ENCODE measurements at regions not wholly inside any gene's neighbourhood (a gene's known extent, or its start where the extent isn't known, plus 50 kb on each side); places are given as distances from the start of the nearest gene placed in this dataset.

DNA sequence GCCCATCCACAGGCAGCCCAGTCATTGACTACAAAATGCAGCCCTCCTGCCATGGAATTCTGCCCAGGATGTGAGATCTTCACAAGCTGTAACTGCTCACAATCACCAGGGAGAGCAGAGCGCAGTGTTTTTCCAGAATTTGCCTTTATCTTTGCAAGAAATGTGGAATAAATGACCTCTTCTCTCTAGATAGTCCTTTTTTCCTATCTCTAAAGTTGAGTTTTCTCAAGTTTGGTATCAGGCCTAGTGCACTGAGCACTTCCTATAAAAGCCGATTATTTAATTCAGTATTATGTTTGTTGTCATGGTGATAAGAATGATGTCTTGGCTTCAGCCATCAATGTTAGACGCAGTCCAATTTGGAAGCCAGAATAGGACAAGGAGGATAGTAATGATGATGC lies 246.9 kb upstream of the IRF2BP2 start:
- DNase-seq (ENCODE audit: low read depth): no peak
- TF ChIP-seq, protein P1, sequence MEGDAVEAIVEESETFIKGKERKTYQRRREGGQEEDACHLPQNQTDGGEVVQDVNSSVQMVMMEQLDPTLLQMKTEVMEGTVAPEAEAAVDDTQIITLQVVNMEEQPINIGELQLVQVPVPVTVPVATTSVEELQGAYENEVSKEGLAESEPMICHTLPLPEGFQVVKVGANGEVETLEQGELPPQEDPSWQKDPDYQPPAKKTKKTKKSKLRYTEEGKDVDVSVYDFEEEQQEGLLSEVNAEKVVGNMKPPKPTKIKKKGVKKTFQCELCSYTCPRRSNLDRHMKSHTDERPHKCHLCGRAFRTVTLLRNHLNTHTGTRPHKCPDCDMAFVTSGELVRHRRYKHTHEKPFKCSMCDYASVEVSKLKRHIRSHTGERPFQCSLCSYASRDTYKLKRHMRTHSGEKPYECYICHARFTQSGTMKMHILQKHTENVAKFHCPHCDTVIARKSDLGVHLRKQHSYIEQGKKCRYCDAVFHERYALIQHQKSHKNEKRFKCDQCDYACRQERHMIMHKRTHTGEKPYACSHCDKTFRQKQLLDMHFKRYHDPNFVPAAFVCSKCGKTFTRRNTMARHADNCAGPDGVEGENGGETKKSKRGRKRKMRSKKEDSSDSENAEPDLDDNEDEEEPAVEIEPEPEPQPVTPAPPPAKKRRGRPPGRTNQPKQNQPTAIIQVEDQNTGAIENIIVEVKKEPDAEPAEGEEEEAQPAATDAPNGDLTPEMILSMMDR (IDR thresholded peaks at IDR 0.05; ENCODE audit: low read depth, low read length, missing control alignments): no peak
- in situ Hi-C loops (cut with HindIII; ENCODE audit: low sequenced_read_pairs): no loop called here
- H3K4me3 ChIP-seq (ENCODE audit: low read depth, low read length): no peak overlapping the region

DNA sequence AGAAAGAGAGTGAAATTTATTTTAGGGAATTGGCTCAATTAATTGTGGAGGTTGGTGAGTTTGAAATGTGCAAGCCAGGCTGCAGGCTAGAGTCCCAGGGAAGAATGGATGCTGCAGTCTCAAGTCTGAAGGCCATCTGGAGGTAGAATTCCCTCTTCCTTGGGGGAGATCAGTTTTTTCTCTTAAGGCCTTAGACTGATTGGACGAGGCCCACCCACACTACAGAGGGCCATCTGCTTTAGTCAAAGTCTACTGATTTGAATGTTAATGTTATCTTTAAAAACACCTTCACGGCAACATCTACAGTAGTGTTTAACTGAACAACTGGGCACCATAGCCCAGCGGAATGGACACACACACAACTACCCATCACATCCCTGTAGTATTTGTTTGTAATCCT lies 245.9 kb upstream of the IRF2BP2 start:
- TF ChIP-seq, protein P1 (IDR thresholded peaks at IDR 0.05; ENCODE audit: low read depth, low read length, missing control alignments): no peak
- no peak overlapping the region for H3K4me3 ChIP-seq (ENCODE audit: low read depth, low read length)
- in situ Hi-C loops (cut with HindIII; ENCODE audit: low sequenced_read_pairs): no loop called here
- no peak for DNase-seq (ENCODE audit: low read depth)

DNA sequence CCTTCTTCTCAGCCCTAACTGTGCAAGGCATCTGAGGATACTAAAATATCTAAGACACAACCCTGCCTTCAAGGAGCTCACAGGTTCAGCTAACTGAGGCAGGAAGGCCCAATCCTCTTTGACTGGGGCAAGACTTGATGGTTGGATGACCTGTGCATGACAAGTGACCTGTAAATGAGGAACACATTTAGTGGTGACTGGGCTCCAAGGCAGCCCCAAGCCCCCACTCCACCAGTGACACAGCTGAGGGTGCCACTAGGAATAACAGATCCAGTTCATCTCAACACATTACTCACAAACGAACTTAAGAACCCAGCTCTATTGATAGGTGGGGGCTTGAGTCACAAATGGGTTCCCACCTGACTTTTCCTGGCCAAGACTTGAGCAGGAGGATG lies 244.7 kb upstream of the IRF2BP2 start:
- in situ Hi-C loops (cut with HindIII; ENCODE audit: low sequenced_read_pairs): loop anchor here (5.0 kb wide), 1 partner anchor 38 kb away; no protein-coding TSS in a partner anchor
- no peak for DNase-seq (ENCODE audit: low read depth)
- no peak overlapping the region for H3K4me3 ChIP-seq (ENCODE audit: low read depth, low read length)
- TF ChIP-seq, protein P1 (IDR thresholded peaks at IDR 0.05; ENCODE audit: low read depth, low read length, missing control alignments): no peak

DNA sequence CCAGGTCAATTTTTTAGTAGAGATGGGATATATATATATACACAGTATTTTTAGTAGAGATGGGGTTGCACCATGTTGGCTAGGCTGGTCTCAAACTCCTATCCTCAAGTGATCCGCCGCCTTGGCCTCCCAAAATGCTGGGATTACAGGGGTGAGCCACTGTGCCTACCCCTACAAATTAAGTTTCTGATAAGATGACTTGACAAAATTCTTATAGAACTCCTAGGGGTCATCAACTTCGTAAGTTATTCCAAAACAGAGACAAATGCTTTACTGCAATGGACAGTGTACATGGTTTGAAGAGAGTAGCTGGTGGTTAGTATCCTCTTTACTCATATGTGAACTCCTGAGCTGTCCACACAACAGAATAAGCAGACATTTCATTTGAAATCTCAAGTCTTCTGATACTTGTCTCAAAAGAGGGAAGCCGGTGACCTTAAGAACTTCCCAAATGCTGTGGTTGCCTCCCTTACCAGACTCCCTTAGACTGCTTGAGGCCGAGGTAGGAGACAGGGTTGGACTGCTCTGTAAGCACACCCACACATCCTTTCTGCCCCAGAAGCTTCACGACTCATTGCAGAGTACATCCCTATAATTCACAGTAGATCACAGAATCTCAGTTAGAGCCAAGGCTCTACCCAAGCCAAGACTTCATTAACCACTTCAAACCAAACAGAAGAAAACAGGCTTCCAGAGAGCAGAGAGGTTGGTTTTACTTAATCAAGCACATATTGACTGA lies 244.1 kb upstream of the IRF2BP2 start:
- in situ Hi-C loops (cut with HindIII; ENCODE audit: low sequenced_read_pairs): loop anchor here (5.0 kb wide), 1 partner anchor 38 kb away; no protein-coding TSS in a partner anchor
- TF ChIP-seq, protein P1 (IDR thresholded peaks at IDR 0.05; ENCODE audit: low read depth, low read length, missing control alignments): no peak
- no peak for DNase-seq (ENCODE audit: low read depth)
- H3K4me3 ChIP-seq (ENCODE audit: low read depth, low read length): no peak overlapping the region

DNA sequence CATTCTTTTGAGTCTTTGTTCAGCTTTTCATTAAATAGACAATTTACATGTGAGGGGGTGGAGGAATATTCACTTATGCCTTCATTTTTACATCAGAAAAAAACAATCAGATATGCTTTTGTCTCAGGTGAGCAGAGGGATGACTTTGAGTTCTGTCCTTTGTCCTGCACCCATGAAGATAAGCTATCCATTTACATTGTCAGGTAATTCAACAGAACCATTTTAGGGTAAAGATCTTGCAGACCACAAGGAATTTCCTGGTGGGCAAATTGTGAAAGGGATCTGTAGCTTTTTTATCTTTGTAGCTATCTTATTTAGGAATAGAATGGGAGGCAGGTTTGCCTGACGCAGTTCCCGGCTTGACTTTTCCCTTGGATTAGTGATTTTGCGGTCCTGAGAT lies 242.7 kb upstream of the IRF2BP2 start:
- H3K4me3 ChIP-seq (ENCODE audit: low read depth, low read length): no peak overlapping the region
- DNase-seq (ENCODE audit: low read depth): no peak
- in situ Hi-C loops (cut with HindIII; ENCODE audit: low sequenced_read_pairs): loop anchor here (5.0 kb wide), 1 partner anchor 40 kb away; no protein-coding TSS in a partner anchor
- TF ChIP-seq, protein P1 (IDR thresholded peaks at IDR 0.05; ENCODE audit: low read depth, low read length, missing control alignments): no peak

DNA sequence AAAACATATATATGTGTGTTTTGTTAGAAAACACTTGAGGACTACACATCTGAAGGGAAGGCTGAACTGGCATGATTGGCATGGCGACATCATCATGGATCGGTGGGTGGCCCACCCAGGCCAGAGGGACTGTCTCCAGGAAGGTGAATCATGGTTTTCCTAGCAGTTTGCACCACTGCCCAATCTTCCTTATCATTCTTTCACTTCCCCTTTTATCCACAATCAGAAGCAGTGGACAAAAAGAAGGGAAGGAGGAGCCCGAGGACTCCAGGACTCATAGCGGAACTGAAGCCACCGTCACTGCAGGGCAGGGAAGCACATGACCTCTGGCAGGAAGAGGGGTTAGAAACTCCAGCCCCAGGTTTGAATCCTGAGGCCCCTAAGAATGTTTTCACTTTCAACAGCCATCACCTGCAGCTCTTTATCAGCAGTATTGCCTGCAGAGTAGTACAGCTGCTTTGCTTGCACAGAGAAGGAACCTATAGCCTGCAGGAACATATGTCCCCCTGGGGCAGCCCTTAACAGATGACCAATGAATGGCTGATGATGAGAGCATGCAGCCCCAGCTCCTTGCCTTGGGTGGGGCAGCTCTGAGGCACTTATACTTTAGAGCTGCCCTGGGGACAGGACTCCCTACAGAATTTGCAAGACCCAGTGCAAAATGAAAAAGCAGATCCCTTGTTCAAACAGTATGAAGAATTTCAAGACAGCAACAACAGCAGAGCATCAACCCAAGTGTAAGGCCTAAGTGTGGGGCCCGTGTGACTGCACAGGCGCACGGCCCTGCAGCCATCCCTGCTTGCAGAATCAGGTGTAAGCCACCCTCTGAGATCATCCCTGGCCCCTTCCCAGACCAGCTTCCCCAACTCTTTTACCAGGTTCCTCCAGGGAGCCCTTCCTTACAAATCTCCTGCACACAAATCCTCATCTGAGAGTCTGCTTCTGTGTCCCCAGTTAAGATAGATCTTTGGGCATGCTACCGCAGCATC lies 241.8 kb upstream of the IRF2BP2 start:
- H3K4me3 ChIP-seq (ENCODE audit: low read depth, low read length): no peak overlapping the region
- in situ Hi-C loops (cut with HindIII; ENCODE audit: low sequenced_read_pairs): loop anchor here (5.0 kb wide), 1 partner anchor 41 kb away; no protein-coding TSS in a partner anchor

More for the DNA sequence above, 241.8 kb upstream of the IRF2BP2 start:
- TF ChIP-seq, protein P1 (IDR thresholded peaks at IDR 0.05; ENCODE audit: low read depth, low read length, missing control alignments): no peak
- no peak for DNase-seq (ENCODE audit: low read depth)

Measured in astrocyte of the cerebellum (primary cell).